AG04450 (cell line): ENCODE measurements at regions not wholly inside any gene's neighbourhood (a gene's known extent, or its start where the extent isn't known, plus 50 kb on each side); places are given as distances from the start of the nearest gene placed in this dataset.
"Not testable (repeated sequence)": the region's sequence is repeated elsewhere in the genome, so short reads cannot be mapped to it uniquely, and the experiment has no call there.

Experiments
- CTCF ChIA-PET: fragments of 300-600, 350-600 bp; formaldehyde crosslinking; extraction: SDS; loops from one replicate; lab custom pipeline; 2022; ENCODE audit warnings: antibody characterized with exemption, inconsistent platforms; lab: Charles Lee
- POLR2A ChIA-PET: fragments of 350-600 bp; formaldehyde crosslinking; extraction: SDS; loops from one replicate; lab custom pipeline; 2021; ENCODE audit warnings: antibody characterized with exemption, inconsistent platforms; lab: Yijun Ruan, JAX
- DNase-seq: peaks from one replicate; pipeline ENCODE4 v3.0.0-alpha.2; 2011; ENCODE audit warnings: low read depth, low spot score
- H3K27ac ChIP-seq: one replicate; pipeline ENCODE4 v1.5.1; 2012; ENCODE audit warnings: low read depth, low read length, control low read depth
- H3K27me3 ChIP-seq: one replicate; pipeline ENCODE4 v1.6.0; 2012; ENCODE audit warnings: low read length; ENCODE audit not compliant: control insufficient read depth, insufficient read depth
- H3K4me3 ChIP-seq: 2 replicates; pipeline ENCODE4 v1.5.1; 2011; ENCODE audit warnings: mild to moderate bottlenecking, low read depth, low read length, control low read depth
- H3K9me3 ChIP-seq: 2 replicates; pipeline ENCODE4 v1.5.1; 2012; ENCODE audit warnings: low read length; ENCODE audit not compliant: control insufficient read depth, insufficient read depth
- TF ChIP-seq, protein P1 (sequence below): IDR thresholded peaks from 2 replicates; pipeline ENCODE4 v1.5.1; 2011; ENCODE audit warnings: low read depth, low read length, control low read depth, inconsistent platforms

DNA sequence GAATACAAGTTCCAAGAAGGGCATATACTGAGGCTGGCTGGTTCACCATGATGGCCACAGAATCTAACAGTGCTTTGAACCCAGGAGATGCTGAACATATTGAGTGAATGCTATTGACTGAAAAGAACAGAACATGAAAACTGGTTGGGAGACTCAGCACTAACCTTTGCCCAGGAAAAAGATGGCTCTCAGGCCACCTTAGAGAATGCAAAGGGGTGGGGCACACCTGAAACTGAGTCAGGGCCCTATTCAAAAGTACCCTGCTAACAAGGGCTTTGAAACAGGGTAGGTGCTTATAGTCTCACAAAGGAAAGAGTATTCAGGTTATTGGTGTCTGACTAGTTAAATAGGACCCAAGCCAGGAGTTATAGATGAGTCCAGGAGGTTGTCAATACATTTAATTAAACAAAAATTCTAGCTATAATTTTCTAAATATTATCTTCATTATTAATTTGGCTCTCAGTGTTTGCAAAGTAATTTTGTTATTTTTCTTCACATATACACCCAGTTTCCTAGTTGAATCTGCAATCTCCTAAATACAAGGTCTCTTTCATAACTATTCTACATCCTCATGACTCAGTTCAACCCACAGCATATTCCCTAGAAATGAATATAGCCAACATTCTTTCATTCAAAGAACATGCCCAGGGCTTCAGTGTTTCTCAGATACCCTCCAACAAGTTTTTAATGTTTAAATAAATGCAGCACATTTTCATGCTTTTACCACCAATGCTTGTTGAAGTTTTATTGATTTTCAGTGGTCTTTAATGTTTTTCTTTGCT lies 144.2 kb upstream of the RAPGEF2 start:
- H3K27me3 ChIP-seq = no peaks in the 10 kb centered on the region
- ChIA-PET CTCF (no interaction called here), POLR2A (no interaction called here)
- no peak overlapping the region for H3K4me3 ChIP-seq
- TF ChIP-seq, protein P1, sequence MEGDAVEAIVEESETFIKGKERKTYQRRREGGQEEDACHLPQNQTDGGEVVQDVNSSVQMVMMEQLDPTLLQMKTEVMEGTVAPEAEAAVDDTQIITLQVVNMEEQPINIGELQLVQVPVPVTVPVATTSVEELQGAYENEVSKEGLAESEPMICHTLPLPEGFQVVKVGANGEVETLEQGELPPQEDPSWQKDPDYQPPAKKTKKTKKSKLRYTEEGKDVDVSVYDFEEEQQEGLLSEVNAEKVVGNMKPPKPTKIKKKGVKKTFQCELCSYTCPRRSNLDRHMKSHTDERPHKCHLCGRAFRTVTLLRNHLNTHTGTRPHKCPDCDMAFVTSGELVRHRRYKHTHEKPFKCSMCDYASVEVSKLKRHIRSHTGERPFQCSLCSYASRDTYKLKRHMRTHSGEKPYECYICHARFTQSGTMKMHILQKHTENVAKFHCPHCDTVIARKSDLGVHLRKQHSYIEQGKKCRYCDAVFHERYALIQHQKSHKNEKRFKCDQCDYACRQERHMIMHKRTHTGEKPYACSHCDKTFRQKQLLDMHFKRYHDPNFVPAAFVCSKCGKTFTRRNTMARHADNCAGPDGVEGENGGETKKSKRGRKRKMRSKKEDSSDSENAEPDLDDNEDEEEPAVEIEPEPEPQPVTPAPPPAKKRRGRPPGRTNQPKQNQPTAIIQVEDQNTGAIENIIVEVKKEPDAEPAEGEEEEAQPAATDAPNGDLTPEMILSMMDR = no peak
- no peaks in the 10 kb centered on the region for H3K9me3 ChIP-seq
- H3K27ac ChIP-seq = no peak overlapping the region
- DNase-seq = no peak

DNA sequence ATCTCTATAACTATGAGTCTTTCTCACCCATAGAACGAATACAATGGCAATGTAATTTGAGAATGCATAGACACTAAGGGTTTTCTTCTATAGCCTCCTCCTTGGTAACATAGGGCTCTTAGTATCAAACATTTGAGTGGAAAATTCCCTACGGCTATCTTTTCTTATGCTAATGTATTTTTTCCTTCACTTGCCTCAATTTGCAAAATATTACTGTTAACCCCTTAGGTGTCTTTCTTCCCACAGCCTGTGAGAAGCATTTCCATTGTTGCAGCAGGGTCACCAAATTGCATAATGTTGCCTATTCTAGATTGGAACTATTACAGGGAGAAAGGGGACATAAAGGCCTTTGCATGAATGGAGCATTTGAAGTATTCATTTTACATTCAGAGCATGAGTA lies 140.5 kb upstream of the RAPGEF2 start:
- ChIA-PET POLR2A (no interaction called here), CTCF (no interaction called here)
- H3K4me3 ChIP-seq = no peak overlapping the region
- H3K27me3 ChIP-seq = no peaks in the 10 kb centered on the region
- no peaks in the 10 kb centered on the region for H3K9me3 ChIP-seq
- DNase-seq = no peak
- TF ChIP-seq, protein P1 = no peak
- H3K27ac ChIP-seq = no peak overlapping the region

DNA sequence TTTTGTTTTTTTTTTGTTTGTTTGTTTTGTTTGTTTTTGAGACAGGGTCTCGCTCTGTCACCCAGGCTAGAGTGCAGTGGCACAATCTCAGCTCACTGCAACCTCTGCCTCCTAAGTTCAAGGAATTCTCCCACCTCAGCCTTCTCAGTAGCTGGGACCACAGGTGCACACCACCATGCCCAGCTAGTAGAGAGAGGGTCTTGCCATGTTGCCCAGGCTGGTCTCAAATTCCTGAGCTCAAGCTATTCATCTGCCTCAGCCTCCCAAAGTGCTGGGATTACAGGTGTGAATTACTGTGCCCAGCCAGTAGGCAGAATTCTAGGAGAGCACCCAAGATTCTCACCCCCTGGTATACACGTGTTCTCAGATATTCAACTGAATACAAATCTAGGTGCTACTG lies 139.6 kb upstream of the RAPGEF2 start:
- POLR2A ChIA-PET, H3K27me3 ChIP-seq, CTCF ChIA-PET, H3K9me3 ChIP-seq, H3K27ac ChIP-seq, H3K4me3 ChIP-seq, DNase-seq: not testable (repeated sequence)

DNA sequence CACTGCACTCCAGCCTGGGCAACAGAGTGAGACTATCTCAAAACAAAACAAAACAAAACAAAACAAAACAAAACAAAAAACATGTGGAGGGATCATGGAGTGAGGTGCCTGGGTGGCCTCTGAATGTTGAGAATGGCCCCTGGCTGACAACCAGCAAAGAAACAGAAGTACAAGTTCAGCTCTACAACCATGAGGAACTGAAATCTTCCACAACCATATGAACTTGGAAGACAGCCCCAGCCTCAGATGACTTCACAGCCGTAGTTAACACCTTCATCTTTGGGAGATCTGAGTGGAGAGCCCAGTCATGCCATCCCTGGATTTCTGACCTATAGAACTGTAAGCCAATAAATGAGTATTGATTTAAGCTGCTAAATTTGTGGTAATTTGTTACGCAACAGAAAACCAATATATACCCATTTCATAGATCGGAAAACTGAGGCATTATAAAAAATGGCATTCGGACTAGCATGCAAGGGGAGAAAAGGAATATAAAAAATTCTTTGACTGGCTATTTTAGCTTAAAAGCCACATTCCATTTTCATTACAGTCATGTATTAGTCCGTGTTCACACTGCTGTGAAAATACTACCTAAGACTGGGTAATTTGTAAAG lies 138.7 kb upstream of the RAPGEF2 start:
- H3K27me3 ChIP-seq = no peaks in the 10 kb centered on the region
- H3K27ac ChIP-seq = no peak overlapping the region
- no peak overlapping the region for H3K4me3 ChIP-seq
- ChIA-PET POLR2A (no interaction called here), CTCF (no interaction called here)
- TF ChIP-seq, protein P1 = no peak
- no peaks in the 10 kb centered on the region for H3K9me3 ChIP-seq
- no peak for DNase-seq

DNA sequence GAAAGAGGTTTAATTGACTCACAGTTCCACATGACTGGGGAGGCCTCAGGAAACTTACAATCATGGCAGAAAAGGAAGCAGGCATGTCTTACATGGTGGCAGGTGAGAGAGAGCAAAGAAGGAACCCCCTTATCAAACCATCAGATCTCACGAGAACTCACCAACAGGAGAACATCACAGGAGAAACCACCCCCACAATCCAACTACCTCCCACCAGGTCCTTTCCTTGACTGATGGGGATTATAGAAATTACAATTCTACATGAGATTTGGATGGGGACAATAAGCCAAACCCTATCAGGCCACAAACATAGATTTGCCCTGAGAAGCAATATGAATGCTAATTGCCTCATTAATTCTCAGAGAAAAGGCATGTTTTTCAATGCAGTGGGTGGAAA lies 138.2 kb upstream of the RAPGEF2 start:
- ChIA-PET CTCF (no interaction called here), POLR2A (no interaction called here)
- H3K9me3 ChIP-seq = no peaks in the 10 kb centered on the region
- no peak overlapping the region for H3K4me3 ChIP-seq
- H3K27me3 ChIP-seq = no peaks in the 10 kb centered on the region
- TF ChIP-seq, protein P1 = no peak
- DNase-seq = no peak
- no peak overlapping the region for H3K27ac ChIP-seq
